ENCODE measurements at regions not wholly inside any gene's neighbourhood (a gene's known extent, or its start where the extent isn't known, plus 50 kb on each side); places are given as distances from the start of the nearest gene placed in this dataset.

DNA sequence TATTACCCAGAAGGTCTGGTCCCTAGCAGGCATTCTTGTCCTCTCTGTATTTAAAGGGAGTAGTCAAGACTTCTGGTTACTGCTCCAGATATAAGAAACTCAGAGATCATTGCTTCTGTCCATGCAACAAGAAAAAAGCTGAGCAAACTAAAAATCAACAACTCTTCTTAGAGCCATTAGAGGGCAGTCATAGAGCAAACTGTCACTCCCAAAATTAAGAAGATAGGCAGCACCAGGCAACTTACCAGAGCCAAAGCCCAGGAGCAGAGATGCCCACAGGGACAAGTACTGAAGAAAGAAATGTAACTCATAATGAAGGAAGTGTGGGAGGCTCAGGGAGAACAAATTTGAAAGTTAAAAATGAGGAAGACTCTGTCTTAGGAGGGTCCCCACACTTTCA, 472.9 kb upstream of the COBL start:
- Histone ChIP-seq H3K4me1 (no peaks in the 10 kb centered on the region), H3K4me3 (ENCODE audit: low read depth, low read length) (no peak overlapping the region)
- TF ChIP-seq, protein P1, sequence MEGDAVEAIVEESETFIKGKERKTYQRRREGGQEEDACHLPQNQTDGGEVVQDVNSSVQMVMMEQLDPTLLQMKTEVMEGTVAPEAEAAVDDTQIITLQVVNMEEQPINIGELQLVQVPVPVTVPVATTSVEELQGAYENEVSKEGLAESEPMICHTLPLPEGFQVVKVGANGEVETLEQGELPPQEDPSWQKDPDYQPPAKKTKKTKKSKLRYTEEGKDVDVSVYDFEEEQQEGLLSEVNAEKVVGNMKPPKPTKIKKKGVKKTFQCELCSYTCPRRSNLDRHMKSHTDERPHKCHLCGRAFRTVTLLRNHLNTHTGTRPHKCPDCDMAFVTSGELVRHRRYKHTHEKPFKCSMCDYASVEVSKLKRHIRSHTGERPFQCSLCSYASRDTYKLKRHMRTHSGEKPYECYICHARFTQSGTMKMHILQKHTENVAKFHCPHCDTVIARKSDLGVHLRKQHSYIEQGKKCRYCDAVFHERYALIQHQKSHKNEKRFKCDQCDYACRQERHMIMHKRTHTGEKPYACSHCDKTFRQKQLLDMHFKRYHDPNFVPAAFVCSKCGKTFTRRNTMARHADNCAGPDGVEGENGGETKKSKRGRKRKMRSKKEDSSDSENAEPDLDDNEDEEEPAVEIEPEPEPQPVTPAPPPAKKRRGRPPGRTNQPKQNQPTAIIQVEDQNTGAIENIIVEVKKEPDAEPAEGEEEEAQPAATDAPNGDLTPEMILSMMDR (IDR thresholded peaks at IDR 0.05; ENCODE audit: low read depth, low read length) = peak; percentile 65

GRCh38 chr7:51786284-51786683, 469.7 kb upstream of the COBL start:
- Histone ChIP-seq H3K9me3 (peaks cover 3% of the 10 kb centered on the region; the same call in 1 of the 2 replicates), H3K36me3 (no peaks in the 10 kb centered on the region), H3K27me3 (no peaks in the 10 kb centered on the region), H3K4me1 (no peaks in the 10 kb centered on the region), H3K4me3 (ENCODE audit: low read depth, low read length) (no peak overlapping the region)
- no peak for DNase-seq
- TF ChIP-seq, protein P1 (IDR thresholded peaks at IDR 0.05; ENCODE audit: low read depth, low read length) = no peak

More for the DNA sequence above, 472.9 kb upstream of the COBL start:
- Histone ChIP-seq H3K9me3 (peaks cover 3% of the 10 kb centered on the region; the same call in 1 of the 2 replicates), H3K36me3 (no peaks in the 10 kb centered on the region), H3K27me3 (no peaks in the 10 kb centered on the region)
- peak; percentile 22 for DNase-seq

- H3K36me3 ChIP-seq = no peaks in the 10 kb centered on the region
- H3K4me1 ChIP-seq = no peaks in the 10 kb centered on the region
- TF ChIP-seq, protein P1 (IDR thresholded peaks at IDR 0.05; ENCODE audit: low read depth, low read length) = no peak
- no peaks in the 10 kb centered on the region for H3K27me3 ChIP-seq
- peaks cover 3% of the 10 kb centered on the region; the same call in 1 of the 2 replicates for H3K9me3 ChIP-seq
- DNase-seq = no peak
- no peak overlapping the region for H3K4me3 ChIP-seq (ENCODE audit: low read depth, low read length)
These were observed 469.3 kb upstream of the COBL start for GRCh38 chr7:51785876-51786275.

GRCh38 chr7:51785171-51785570, 468.6 kb upstream of the COBL start:
- no peak overlapping the region for H3K4me3 ChIP-seq (ENCODE audit: low read depth, low read length)
- DNase-seq = no peak

GRCh38 chr7:51783241-51783640, 466.6 kb upstream of the COBL start:
- no peaks in the 10 kb centered on the region for H3K4me1 ChIP-seq
- TF ChIP-seq, protein P1 (IDR thresholded peaks at IDR 0.05; ENCODE audit: low read depth, low read length) = no peak
- H3K9me3 ChIP-seq = no peaks in the 10 kb centered on the region
- no peaks in the 10 kb centered on the region for H3K27me3 ChIP-seq
- no peaks in the 10 kb centered on the region for H3K36me3 ChIP-seq
- DNase-seq = no peak
- no peak overlapping the region for H3K4me3 ChIP-seq (ENCODE audit: low read depth, low read length)

More at GRCh38 chr7:51785171-51785570, 468.6 kb upstream of the COBL start:
- TF ChIP-seq, protein P1 (IDR thresholded peaks at IDR 0.05; ENCODE audit: low read depth, low read length) = no peak
- H3K27me3 ChIP-seq = no peaks in the 10 kb centered on the region
- no peaks in the 10 kb centered on the region for H3K36me3 ChIP-seq
- peaks cover 3% of the 10 kb centered on the region; the same call in 1 of the 2 replicates for H3K9me3 ChIP-seq
- no peaks in the 10 kb centered on the region for H3K4me1 ChIP-seq

DNA sequence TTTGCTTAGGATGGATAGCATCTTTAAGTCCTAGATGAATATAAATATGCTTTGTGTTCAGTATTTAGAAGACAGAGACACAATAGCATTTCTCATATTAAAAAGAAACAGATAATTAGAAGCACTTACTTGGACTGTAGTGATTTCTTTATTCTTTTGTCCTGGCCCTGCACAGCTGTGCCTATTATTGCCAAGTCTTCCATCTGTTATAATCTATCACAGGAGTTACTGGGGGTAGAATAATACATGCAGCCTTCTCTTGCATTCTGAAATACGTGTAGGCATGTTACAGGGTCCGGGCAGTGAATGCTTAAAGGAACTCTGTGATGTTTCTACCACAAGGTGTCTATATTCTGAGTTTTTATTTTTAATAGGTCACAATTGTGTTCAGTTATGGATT, 461.5 kb upstream of the COBL start:
- no peaks in the 10 kb centered on the region for H3K4me1 ChIP-seq
- no peaks in the 10 kb centered on the region for H3K9me3 ChIP-seq
- no peak overlapping the region for H3K4me3 ChIP-seq (ENCODE audit: low read depth, low read length)
- no peaks in the 10 kb centered on the region for H3K36me3 ChIP-seq
- TF ChIP-seq, protein P1 (IDR thresholded peaks at IDR 0.05; ENCODE audit: low read depth, low read length) = no peak
- no peaks in the 10 kb centered on the region for H3K27me3 ChIP-seq
- no peak for DNase-seq

Measured in BE2C (cell line).